ENCODE measurements at regions not wholly inside any gene's neighbourhood (a gene's known extent, or its start where the extent isn't known, plus 50 kb on each side); places are given as distances from the start of the nearest gene placed in this dataset.
"Not testable (repeated sequence)": the region's sequence is repeated elsewhere in the genome, so short reads cannot be mapped to it uniquely, and the experiment has no call there.

GRCh38 chr11:69914286-69915150, 95.3 kb upstream of the FGF3 start:
- Histone ChIP-seq H3K27ac (no peak overlapping the region), H3K36me3 (no peaks in the 10 kb centered on the region), H3K27me3 (ENCODE audit: insufficient read depth, low read depth, severe bottlenecking) (peaks cover 16% of the 10 kb centered on the region), H3K9me3 (ENCODE audit: severe bottlenecking) (peaks cover 5% of the 10 kb centered on the region), H3K4me3 (ENCODE audit: low read depth, low read length) (no peak overlapping the region)
- DNase-seq: no peak
- TF ChIP-seq CTCF (IDR thresholded peaks at IDR 0.05; ENCODE audit: low read depth, low read length): no peak

- peaks cover 5% of the 10 kb centered on the region for H3K9me3 ChIP-seq (ENCODE audit: severe bottlenecking)
- no peaks in the 10 kb centered on the region for H3K36me3 ChIP-seq
- no peak for DNase-seq
- H3K27me3 ChIP-seq (ENCODE audit: insufficient read depth, low read depth, severe bottlenecking): peaks cover 16% of the 10 kb centered on the region
- no peak for TF ChIP-seq CTCF (IDR thresholded peaks at IDR 0.05; ENCODE audit: low read depth, low read length)
- no peak overlapping the region for H3K27ac ChIP-seq
- H3K4me3 ChIP-seq (ENCODE audit: low read depth, low read length): no peak overlapping the region
These were observed 95.9 kb upstream of the FGF3 start for GRCh38 chr11:69915151-69915500.

GRCh38 chr11:69915501-69916250, 96.5 kb upstream of the FGF3 start:
- DNase-seq: peak; percentile 85
- no peak overlapping the region for H3K27ac ChIP-seq
- no peak overlapping the region for H3K4me3 ChIP-seq (ENCODE audit: low read depth, low read length)

GRCh38 chr11:69916251-69916649, 97.0 kb upstream of the FGF3 start:
- peaks cover 16% of the 10 kb centered on the region for H3K27me3 ChIP-seq (ENCODE audit: insufficient read depth, low read depth, severe bottlenecking)
- H3K27ac ChIP-seq; H3K9me3 ChIP-seq (ENCODE audit: severe bottlenecking); H3K36me3 ChIP-seq; DNase-seq; H3K4me3 ChIP-seq (ENCODE audit: low read depth, low read length): not testable (repeated sequence)

More at GRCh38 chr11:69915501-69916250, 96.5 kb upstream of the FGF3 start:
- TF ChIP-seq CTCF (IDR thresholded peaks at IDR 0.05; ENCODE audit: low read depth, low read length): peak; percentile 93
- H3K9me3 ChIP-seq (ENCODE audit: severe bottlenecking): peaks cover 5% of the 10 kb centered on the region
- H3K27me3 ChIP-seq (ENCODE audit: insufficient read depth, low read depth, severe bottlenecking): peaks cover 16% of the 10 kb centered on the region
- no peaks in the 10 kb centered on the region for H3K36me3 ChIP-seq

- DNase-seq: no peak
- H3K4me3 ChIP-seq (ENCODE audit: low read depth, low read length): no peak overlapping the region
- H3K27me3 ChIP-seq (ENCODE audit: insufficient read depth, low read depth, severe bottlenecking): peaks cover 16% of the 10 kb centered on the region
- no peaks in the 10 kb centered on the region for H3K36me3 ChIP-seq
- H3K9me3 ChIP-seq (ENCODE audit: severe bottlenecking): peaks cover 5% of the 10 kb centered on the region
- no peak overlapping the region for H3K27ac ChIP-seq
- no peak for TF ChIP-seq CTCF (IDR thresholded peaks at IDR 0.05; ENCODE audit: low read depth, low read length)
These were observed 97.7 kb upstream of the FGF3 start for GRCh38 chr11:69916806-69917387.

GRCh38 chr11:69917529-69917928, 98.3 kb upstream of the FGF3 start:
- no peak for DNase-seq
- H3K9me3 ChIP-seq (ENCODE audit: severe bottlenecking): peaks cover 5% of the 10 kb centered on the region
- H3K4me3 ChIP-seq (ENCODE audit: low read depth, low read length): no peak overlapping the region
- no peaks in the 10 kb centered on the region for H3K36me3 ChIP-seq
- no peak for TF ChIP-seq CTCF (IDR thresholded peaks at IDR 0.05; ENCODE audit: low read depth, low read length)
- H3K27me3 ChIP-seq (ENCODE audit: insufficient read depth, low read depth, severe bottlenecking): peaks cover 16% of the 10 kb centered on the region
- H3K27ac ChIP-seq: no peak overlapping the region
